MM.1S (cell line): ENCODE measurements at regions not wholly inside any gene's neighbourhood (a gene's known extent, or its start where the extent isn't known, plus 50 kb on each side); places are given as distances from the start of the nearest gene placed in this dataset.

ENCODE experiments used
- DNase-seq: peaks from one replicate; pipeline ENCODE4 v3.0.0-alpha.2; 2015
- H2AFZ ChIP-seq: fragments of 300-600 bp; sonication (generic); 2 replicates; pipeline ENCODE4 v1.6.0; 2016; ENCODE audit warnings: antibody characterized with exemption, low read length
- H3F3A ChIP-seq: fragments of 300-600 bp; sonication (generic); 2 replicates; pipeline ENCODE4 v1.6.1; 2016; ENCODE audit warnings: mild to moderate bottlenecking, antibody characterized with exemption, low read length, moderate library complexity, mixed read lengths; ENCODE audit not compliant: insufficient read depth
- H3K27ac ChIP-seq: fragments of 300-600 bp; sonication (generic); 2 replicates; pipeline ENCODE4 v1.5.1; 2016; ENCODE audit warnings: mild to moderate bottlenecking, low read length
- H3K27me3 ChIP-seq: fragments of 300-600 bp; sonication (generic); replicated peaks from 2 replicates; pipeline ENCODE4 v1.6.0; 2016; ENCODE audit warnings: low read length; ENCODE audit not compliant: insufficient read depth
- H3K36me3 ChIP-seq: fragments of 300-600 bp; sonication (generic); replicated peaks from 2 replicates; pipeline ENCODE4 v1.6.1; 2016; ENCODE audit warnings: mild to moderate bottlenecking, low read length, mixed read lengths; ENCODE audit not compliant: insufficient read depth
- H3K4me1 ChIP-seq: fragments of 300-600 bp; sonication (generic); 2 replicates; pipeline ENCODE4 v1.6.1; 2016; ENCODE audit warnings: low read length, mixed read lengths
- H3K4me2 ChIP-seq: fragments of 300-600 bp; sonication (generic); 2 replicates; pipeline ENCODE4 v1.6.0; 2016; ENCODE audit warnings: low read depth, low read length
- H3K4me3 ChIP-seq: fragments of 300-600 bp; sonication (generic); 2 replicates; pipeline ENCODE4 v1.5.1; 2016; ENCODE audit warnings: low read length, mixed read lengths
- H3K79me2 ChIP-seq: fragments of 300-600 bp; sonication (generic); 2 replicates; pipeline ENCODE4 v1.6.1; 2016; ENCODE audit warnings: mixed run types, low read length, mixed read lengths
- H3K9ac ChIP-seq: fragments of 300-600 bp; sonication (generic); 2 replicates; pipeline ENCODE4 v1.6.1; 2016; ENCODE audit warnings: low read length, mixed read lengths
- H3K9me2 ChIP-seq: fragments of 300-600 bp; sonication (generic); replicated peaks from 2 replicates; pipeline ENCODE4 v1.6.1; 2016; ENCODE audit warnings: mild to moderate bottlenecking, low read length, mixed read lengths; ENCODE audit not compliant: insufficient read depth
- H3K9me3 ChIP-seq: fragments of 300-600 bp; sonication (generic); replicated peaks from 2 replicates; pipeline ENCODE4 v1.6.1; 2016; ENCODE audit warnings: mild to moderate bottlenecking, low read length, mixed read lengths; ENCODE audit not compliant: insufficient read depth
- H4K20me1 ChIP-seq: fragments of 300-600 bp; sonication (generic); 2 replicates; pipeline ENCODE4 v1.6.1; 2016; ENCODE audit warnings: mild to moderate bottlenecking, low read length, moderate library complexity, mixed read lengths; ENCODE audit not compliant: insufficient read depth
- EZH2 ChIP-seq: fragments of 300-600 bp; sonication (generic); optimal IDR thresholded peaks from 2 replicates; pipeline ENCODE3; 2017; ENCODE audit warnings: low read depth, mild to moderate bottlenecking, antibody characterized with exemption, low read length, mixed read lengths
- EZH2phosphoT487 ChIP-seq: fragments of 300-600 bp; sonication (generic); IDR thresholded peaks from 2 replicates; pipeline ENCODE4 v1.6.1; 2018; ENCODE audit warnings: antibody characterized with exemption, low read length
- TF ChIP-seq, protein P1 (sequence below): fragments of 300-600 bp; sonication (generic); IDR thresholded peaks from 2 replicates; pipeline ENCODE4 v1.5.1; 2016; ENCODE audit warnings: antibody characterized with exemption, low read length, mixed read lengths

DNA sequence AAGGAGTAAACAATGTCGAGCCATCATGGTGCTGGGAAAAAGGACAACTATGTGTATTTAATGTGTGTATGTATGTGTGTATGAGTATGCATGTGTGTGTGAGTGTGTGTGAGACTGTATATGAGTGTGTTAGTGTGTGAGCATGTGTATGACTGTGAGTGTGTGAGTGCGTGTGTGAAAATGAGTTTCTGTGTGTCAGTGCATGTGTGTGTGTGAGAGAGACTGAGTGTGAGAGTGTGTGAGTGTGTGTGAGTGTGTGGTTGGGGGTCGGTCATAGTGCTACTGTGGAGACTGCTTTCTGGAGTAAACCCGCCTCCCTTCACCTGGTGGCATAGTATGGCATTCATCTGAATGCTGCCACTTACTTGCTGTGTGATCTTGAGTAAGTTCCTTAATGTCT lies 567.4 kb downstream of the FGF9 start:
- no peaks in the 10 kb centered on the region for H3K79me2 ChIP-seq
- no peaks in the 10 kb centered on the region for H3K4me1 ChIP-seq
- no peak for DNase-seq
- no peak overlapping the region for H3K4me3 ChIP-seq
- no peak overlapping the region for H3K9ac ChIP-seq
- H3K36me3 ChIP-seq, result no peaks in the 10 kb centered on the region
- H3K9me2 ChIP-seq, result no peaks in the 10 kb centered on the region
- TF ChIP-seq EZH2 (no peak), EZH2phosphoT487 (no peak)
- TF ChIP-seq, protein P1, sequence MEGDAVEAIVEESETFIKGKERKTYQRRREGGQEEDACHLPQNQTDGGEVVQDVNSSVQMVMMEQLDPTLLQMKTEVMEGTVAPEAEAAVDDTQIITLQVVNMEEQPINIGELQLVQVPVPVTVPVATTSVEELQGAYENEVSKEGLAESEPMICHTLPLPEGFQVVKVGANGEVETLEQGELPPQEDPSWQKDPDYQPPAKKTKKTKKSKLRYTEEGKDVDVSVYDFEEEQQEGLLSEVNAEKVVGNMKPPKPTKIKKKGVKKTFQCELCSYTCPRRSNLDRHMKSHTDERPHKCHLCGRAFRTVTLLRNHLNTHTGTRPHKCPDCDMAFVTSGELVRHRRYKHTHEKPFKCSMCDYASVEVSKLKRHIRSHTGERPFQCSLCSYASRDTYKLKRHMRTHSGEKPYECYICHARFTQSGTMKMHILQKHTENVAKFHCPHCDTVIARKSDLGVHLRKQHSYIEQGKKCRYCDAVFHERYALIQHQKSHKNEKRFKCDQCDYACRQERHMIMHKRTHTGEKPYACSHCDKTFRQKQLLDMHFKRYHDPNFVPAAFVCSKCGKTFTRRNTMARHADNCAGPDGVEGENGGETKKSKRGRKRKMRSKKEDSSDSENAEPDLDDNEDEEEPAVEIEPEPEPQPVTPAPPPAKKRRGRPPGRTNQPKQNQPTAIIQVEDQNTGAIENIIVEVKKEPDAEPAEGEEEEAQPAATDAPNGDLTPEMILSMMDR, result no peak
- no peak overlapping the region for H2AFZ ChIP-seq
- H3F3A ChIP-seq, result no peaks in the 10 kb centered on the region
- H3K9me3 ChIP-seq, result no peaks in the 10 kb centered on the region
- H4K20me1 ChIP-seq, result no peaks in the 10 kb centered on the region
- H3K4me2 ChIP-seq, result no peak overlapping the region
- H3K27ac ChIP-seq, result no peak overlapping the region
- no peaks in the 10 kb centered on the region for H3K27me3 ChIP-seq

GRCh38 chr13:22240716-22241115 lies 569.8 kb downstream of the FGF9 start:
- Histone ChIP-seq H3K79me2 (no peaks in the 10 kb centered on the region), H3F3A (no peaks in the 10 kb centered on the region), H3K4me2 (no peak overlapping the region), H3K9me3 (no peaks in the 10 kb centered on the region), H3K36me3 (no peaks in the 10 kb centered on the region), H3K4me3 (no peak overlapping the region), H3K9me2 (no peaks in the 10 kb centered on the region), H3K9ac (no peak overlapping the region), H2AFZ (no peak overlapping the region), H3K27ac (no peak overlapping the region), H3K4me1 (no peaks in the 10 kb centered on the region), H4K20me1 (no peaks in the 10 kb centered on the region), H3K27me3 (no peaks in the 10 kb centered on the region)
- DNase-seq, result no peak
- TF ChIP-seq EZH2phosphoT487 (no peak), EZH2 (no peak)
- TF ChIP-seq, protein P1, result no peak

- Histone ChIP-seq H3K36me3 (no peaks in the 10 kb centered on the region), H3K4me2 (no peak overlapping the region), H3K9me2 (no peaks in the 10 kb centered on the region), H3K27ac (no peak overlapping the region), H3K9ac (no peak overlapping the region), H3K79me2 (no peaks in the 10 kb centered on the region), H3K4me3 (no peak overlapping the region), H3K4me1 (no peaks in the 10 kb centered on the region), H3F3A (no peaks in the 10 kb centered on the region), H4K20me1 (no peaks in the 10 kb centered on the region), H2AFZ (no peak overlapping the region), H3K27me3 (no peaks in the 10 kb centered on the region), H3K9me3 (no peaks in the 10 kb centered on the region)
- DNase-seq, result no peak
- TF ChIP-seq, protein P1, result no peak
- TF ChIP-seq EZH2 (no peak), EZH2phosphoT487 (no peak)
Measured at GRCh38 chr13:22243469-22244163, 572.7 kb downstream of the FGF9 start.
